ENCODE measurements at regions not wholly inside any gene's neighbourhood (a gene's known extent, or its start where the extent isn't known, plus 50 kb on each side); places are given as distances from the start of the nearest gene placed in this dataset.

GRCh38 chr12:58554522-58555157 is 365.7 kb downstream of the LRIG3 start (continued):
- TF ChIP-seq ZBTB33 (IDR thresholded peaks at IDR 0.05; ENCODE audit: extremely low read depth, insufficient replicate concordance, low read length): no peak
- TF ChIP-seq SRF (IDR thresholded peaks at IDR 0.05; ENCODE audit: low read depth): no peak
- no peak for TF ChIP-seq ELF1 (IDR thresholded peaks at IDR 0.05; ENCODE audit: borderline replicate concordance, low read depth)
- TF ChIP-seq YY1 (IDR thresholded peaks at IDR 0.05; ENCODE audit: extremely low read depth, insufficient replicate concordance, low read depth, low read length): no peak
- no peak for TF ChIP-seq RAD21 (IDR thresholded peaks at IDR 0.05; ENCODE audit: low read depth)
- no peak for TF ChIP-seq ATF3 (IDR thresholded peaks at IDR 0.05)
- TF ChIP-seq POLR2AphosphoS5 (IDR thresholded peaks at IDR 0.05; ENCODE audit: low read depth, low read length): no peak
- no peak for TF ChIP-seq CEBPB (IDR thresholded peaks at IDR 0.05; ENCODE audit: low read depth)
- TF ChIP-seq FOSL1 (IDR thresholded peaks at IDR 0.05; ENCODE audit: low read depth): no peak
- TF ChIP-seq MAX (IDR thresholded peaks at IDR 0.05): no peak
- no peak for TF ChIP-seq TCF7L2 (IDR thresholded peaks at IDR 0.05; ENCODE audit: borderline replicate concordance, extremely low read depth, insufficient read depth, insufficient read length)

- H3K4me3 ChIP-seq (replicated peaks in 1 of 2; ENCODE audit: low read depth in 1 of 2, low read length in 2 of 2): no peak overlapping the region
- ATAC-seq (no peak), DNase-seq (ENCODE audit: low read depth, low spot score) (no peak)
- POLR2A ChIA-PET: no interaction called here
- H3K36me3 ChIP-seq (ENCODE audit: control insufficient read depth in 1 of 2, insufficient read depth in 2 of 2, low read length in 2 of 2): no peaks in the 10 kb centered on the region
- no peak overlapping the region for H3K27ac ChIP-seq (ENCODE audit: low read depth, low read length)
- H3K9ac ChIP-seq (ENCODE audit: low read length): no peak overlapping the region
- no peak overlapping the region for H3K4me2 ChIP-seq (ENCODE audit: low read length)
- H3K27me3 ChIP-seq (ENCODE audit: insufficient read depth, low read length): no peaks in the 10 kb centered on the region
- intact Hi-C loops (cut with micrococcal nuclease): no loop called here
- no TSS peak for BruUV-seq (replicated peaks)
- RAD21 ChIA-PET (ENCODE audit: low non-redundant PET in 1 of 2, low total read pairs in 2 of 2, uncharacterized antibody in 2 of 2, unreplicated experiment in 2 of 2): no interaction called here
- no peak for TF ChIP-seq ZNF274 (IDR thresholded peaks at IDR 0.05; ENCODE audit: low read depth, low read length)
- TF ChIP-seq SP1 (IDR thresholded peaks at IDR 0.05; ENCODE audit: low read depth): no peak
- TF ChIP-seq CEBPB (IDR thresholded peaks at IDR 0.05; ENCODE audit: low read depth): no peak
- TF ChIP-seq EZH2phosphoT487 (IDR thresholded peaks at IDR 0.05; ENCODE audit: borderline replicate concordance): no peak
- TF ChIP-seq EGR1 (IDR thresholded peaks at IDR 0.05; ENCODE audit: low read depth): no peak
- TF ChIP-seq POLR2A (IDR thresholded peaks at IDR 0.05; ENCODE audit: borderline replicate concordance, extremely low read depth, insufficient read depth, insufficient read length): no peak
- no peak for TF ChIP-seq ZFX (IDR thresholded peaks at IDR 0.05)
- no peak for TF ChIP-seq ELF1 (IDR thresholded peaks at IDR 0.05; ENCODE audit: borderline replicate concordance, low read depth)
- no peak for TF ChIP-seq EZH2 (IDR thresholded peaks at IDR 0.05)
- TF ChIP-seq CTCF (IDR thresholded peaks at IDR 0.05 in 2 of 3, conservative IDR thresholded peaks at IDR 0.05 in 1 of 3; ENCODE audit: borderline replicate concordance in 1 of 3, insufficient read depth in 1 of 3, low read depth in 2 of 3, low read length in 2 of 3): no peak
- H2AFZ ChIP-seq (ENCODE audit: low read depth, low read length, poor library complexity, severe bottlenecking): no peak overlapping the region
- H4K20me1 ChIP-seq (ENCODE audit: insufficient read depth): no peaks in the 10 kb centered on the region
- H3K9me2 ChIP-seq (ENCODE audit: insufficient read depth): no peaks in the 10 kb centered on the region
- H3K4me1 ChIP-seq (ENCODE audit: control insufficient read depth in 1 of 2, insufficient read depth in 2 of 2, low read length in 2 of 2): no peaks in the 10 kb centered on the region
- H3K79me2 ChIP-seq (ENCODE audit: insufficient read depth, low read length): no peaks in the 10 kb centered on the region
- no peaks in the 10 kb centered on the region for H3K9me3 ChIP-seq (ENCODE audit: control insufficient read depth in 1 of 2, insufficient read depth in 1 of 2, low read depth in 1 of 2, low read length in 2 of 2)
- CTCF ChIA-PET: no interaction called here
These were observed 363.1 kb downstream of the LRIG3 start for GRCh38 chr12:58557171-58557570.
